Tibial nerve (tissue), 4 donors: ENCODE measurements at regions not wholly inside any gene's neighbourhood (a gene's known extent, or its start where the extent isn't known, plus 50 kb on each side); places are given as distances from the start of the nearest gene placed in this dataset.
"Not testable (repeated sequence)": the region's sequence is repeated elsewhere in the genome, so short reads cannot be mapped to it uniquely, and the experiment has no call there.

Experiments used
- DNase-seq, 2 donors: peaks; one replicate each; pipeline ENCODE4 v3.0.0-alpha.2; 2019; ENCODE audit warnings: low spot score in 2 of 2
- H3K27ac ChIP-seq, 4 donors: fragments of 200-600 bp; sonication (generic) in 3 of 4; one replicate each; pipeline ENCODE4 v1.5.1; 2017 to 2019; ENCODE audit warnings: mild to moderate bottlenecking in 1 of 4
- H3K27me3 ChIP-seq, 2 donors: fragments of 200-600 bp; sonication (generic) in 1 of 2; one replicate each; pipeline versions ENCODE4 v1.5.1 to v1.6.0; 2017 to 2019
- H3K36me3 ChIP-seq, 3 donors: fragments of 200-600 bp; sonication (generic); one replicate each; pipeline ENCODE4 v1.5.1; 2018 to 2019
- H3K4me1 ChIP-seq, 4 donors: fragments of 200-600 bp; sonication (generic) in 3 of 4; one replicate each; pipeline ENCODE4 v1.5.1; 2017 to 2019
- H3K4me3 ChIP-seq, 4 donors: fragments of 200-600 bp; sonication (generic) in 3 of 4; one replicate each; pipeline ENCODE4 v1.5.1; 2017 to 2019; ENCODE audit warnings: mild to moderate bottlenecking in 1 of 4, moderate library complexity in 1 of 4
- H3K9me3 ChIP-seq, 4 donors: fragments of 200-600 bp; sonication (generic) in 3 of 4; one replicate each; pipeline ENCODE4 v1.5.1; 2017 to 2019
- WGBS, 2 donors: methylation state at CpG; one replicate each; pipeline ENCODE4 v1.1.5; 2018; 5-methylcytosine and 5-hydroxymethylcytosine counted together

- not testable (repeated sequence) for H3K27me3 ChIP-seq, H3K4me3 ChIP-seq, DNase-seq, H3K36me3 ChIP-seq, H3K9me3 ChIP-seq, H3K27ac ChIP-seq, H3K4me1 ChIP-seq
- WGBS, 2 donors: no CpG with 5 or more reads among the region's 2 CpGs
Measured at GRCh38 chr2:87431051-87431450, 316.8 kb upstream of the PLGLB2 start.

GRCh38 chr2:87432711-87433453 lies 315.0 kb upstream of the PLGLB2 start:
- not testable (repeated sequence) for H3K4me3 ChIP-seq, H3K27ac ChIP-seq, H3K4me1 ChIP-seq, H3K36me3 ChIP-seq, DNase-seq, H3K27me3 ChIP-seq, H3K9me3 ChIP-seq
- WGBS, 2 donors: 25 to 35% methylated on average over 1 of the region's 2 CpGs

GRCh38 chr2:87436007-87436406 lies 311.9 kb upstream of the PLGLB2 start:
- not testable (repeated sequence) for H3K4me1 ChIP-seq, H3K9me3 ChIP-seq, H3K4me3 ChIP-seq, H3K27me3 ChIP-seq, H3K36me3 ChIP-seq, DNase-seq, H3K27ac ChIP-seq
- WGBS, 2 donors: 93 to 100% methylated on average over 3 to 4 of the region's 4 CpGs

- H3K27me3 ChIP-seq, H3K36me3 ChIP-seq, H3K9me3 ChIP-seq, H3K27ac ChIP-seq, DNase-seq, H3K4me1 ChIP-seq, H3K4me3 ChIP-seq: not testable (repeated sequence)
- WGBS, 2 donors: 2% methylated on average over 4 of the region's 4 CpGs; no CpG with 5 or more reads in 1 of the 2 donors
Measured at GRCh38 chr2:87437701-87438260, 310.1 kb upstream of the PLGLB2 start.

- DNase-seq, H3K4me1 ChIP-seq, H3K36me3 ChIP-seq, H3K27ac ChIP-seq, H3K4me3 ChIP-seq, H3K27me3 ChIP-seq, H3K9me3 ChIP-seq: not testable (repeated sequence)
- 79 to 80% methylated on average over 6 of the region's 6 CpGs for WGBS, 2 donors
Measured at GRCh38 chr2:87438780-87439454, 309.0 kb upstream of the PLGLB2 start.

GRCh38 chr2:87439617-87440204 lies 308.2 kb upstream of the PLGLB2 start:
- not testable (repeated sequence) for H3K4me1 ChIP-seq, H3K27ac ChIP-seq, H3K4me3 ChIP-seq, H3K36me3 ChIP-seq, DNase-seq, H3K9me3 ChIP-seq, H3K27me3 ChIP-seq
- 60 to 73% methylated on average over 7 of the region's 7 CpGs for WGBS, 2 donors

GRCh38 chr2:87440650-87441049 lies 307.2 kb upstream of the PLGLB2 start:
- H3K9me3 ChIP-seq, H3K27me3 ChIP-seq, H3K36me3 ChIP-seq, H3K4me3 ChIP-seq, H3K4me1 ChIP-seq, H3K27ac ChIP-seq, DNase-seq: not testable (repeated sequence)
- 85 to 100% methylated on average over 2 of the region's 2 CpGs for WGBS, 2 donors

- H3K27me3 ChIP-seq, H3K27ac ChIP-seq, H3K4me1 ChIP-seq, H3K4me3 ChIP-seq, H3K36me3 ChIP-seq, DNase-seq, H3K9me3 ChIP-seq: not testable (repeated sequence)
- 85 to 86% methylated on average over 6 of the region's 6 CpGs for WGBS, 2 donors
Measured at GRCh38 chr2:87441375-87441774, 306.5 kb upstream of the PLGLB2 start.

GRCh38 chr2:87442983-87443577 lies 304.8 kb upstream of the PLGLB2 start:
- H3K27ac ChIP-seq, H3K9me3 ChIP-seq, H3K36me3 ChIP-seq, H3K27me3 ChIP-seq, H3K4me3 ChIP-seq, DNase-seq, H3K4me1 ChIP-seq: not testable (repeated sequence)
- 74 to 90% methylated on average over 3 to 5 of the region's 6 CpGs for whole genome bisulfite sequencing, 2 donors

- not testable (repeated sequence) for H3K9me3 ChIP-seq, H3K4me3 ChIP-seq, DNase-seq, H3K4me1 ChIP-seq, H3K27ac ChIP-seq, H3K36me3 ChIP-seq, H3K27me3 ChIP-seq
- 86 to 100% methylated on average over 2 to 3 of the region's 3 CpGs for WGBS, 2 donors
Measured at GRCh38 chr2:87444951-87445350, 302.9 kb upstream of the PLGLB2 start.

- not testable (repeated sequence) for H3K4me1 ChIP-seq, H3K36me3 ChIP-seq, H3K27me3 ChIP-seq, DNase-seq, H3K27ac ChIP-seq, H3K9me3 ChIP-seq, H3K4me3 ChIP-seq
- WGBS, 2 donors: 31 to 69% methylated on average over 1 to 2 of the region's 5 CpGs
Measured at GRCh38 chr2:87445613-87446312, 302.1 kb upstream of the PLGLB2 start.

- not testable (repeated sequence) for H3K36me3 ChIP-seq, H3K4me1 ChIP-seq, H3K27ac ChIP-seq, H3K27me3 ChIP-seq, H3K9me3 ChIP-seq, DNase-seq, H3K4me3 ChIP-seq
- WGBS, 2 donors: no CpG with 5 or more reads among the region's 1 CpG
Measured at GRCh38 chr2:87446313-87446696, 301.6 kb upstream of the PLGLB2 start.

- not testable (repeated sequence) for H3K27ac ChIP-seq, H3K9me3 ChIP-seq, H3K4me3 ChIP-seq, H3K36me3 ChIP-seq, DNase-seq, H3K4me1 ChIP-seq, H3K27me3 ChIP-seq
- WGBS, 2 donors: 66 to 85% methylated on average over 2 of the region's 3 CpGs
Measured at GRCh38 chr2:87449462-87449980, 298.4 kb upstream of the PLGLB2 start.
